Loucy (cell line): ENCODE measurements at regions not wholly inside any gene's neighbourhood (a gene's known extent, or its start where the extent isn't known, plus 50 kb on each side); places are given as distances from the start of the nearest gene placed in this dataset.

Experiments used
- H2AFZ ChIP-seq: fragments of 200-600 bp; sonication (generic); 2 replicates; pipeline ENCODE4 v1.6.0; 2016; ENCODE audit warnings: antibody characterized with exemption, mild to moderate bottlenecking, low read length, moderate library complexity
- H3F3A ChIP-seq: fragments of 200-600 bp; 2 replicates; pipeline ENCODE4 v1.6.0; 2016; ENCODE audit warnings: antibody characterized with exemption, low read depth, mild to moderate bottlenecking
- H3K27me3 ChIP-seq: fragments of 200-600 bp; sonication (generic); 2 replicates; pipeline ENCODE4 v1.6.1; 2014; ENCODE audit warnings: low read length, mild to moderate bottlenecking; ENCODE audit not compliant: insufficient read depth, poor library complexity, severe bottlenecking
- H3K36me3 ChIP-seq: fragments of 200-600 bp; sonication (generic); 2 replicates; pipeline ENCODE4 v1.6.1; 2016; ENCODE audit warnings: low read length; ENCODE audit not compliant: insufficient read depth
- H3K4me1 ChIP-seq: fragments of 200-600 bp; sonication (generic); 2 replicates; pipeline ENCODE4 v1.5.1; 2014; ENCODE audit warnings: low read length, mild to moderate bottlenecking; ENCODE audit not compliant: insufficient read depth, poor library complexity, severe bottlenecking
- H3K4me2 ChIP-seq: fragments of 200-600 bp; sonication (generic); 2 replicates; pipeline ENCODE4 v1.6.0; 2014; ENCODE audit warnings: antibody characterized with exemption, low read length, low read depth, mild to moderate bottlenecking; ENCODE audit not compliant: poor library complexity, severe bottlenecking
- H3K4me3 ChIP-seq: fragments of 200-600 bp; sonication (generic); 2 replicates; pipeline ENCODE4 v1.5.1; 2014; ENCODE audit warnings: low read length, mild to moderate bottlenecking, mixed read lengths; ENCODE audit not compliant: poor library complexity, severe bottlenecking
- H3K79me2 ChIP-seq: fragments of 200-600 bp; sonication (generic); 2 replicates; pipeline ENCODE4 v1.6.1; 2014; ENCODE audit warnings: low read length; ENCODE audit not compliant: insufficient read depth
- H3K9ac ChIP-seq: fragments of 200-600 bp; sonication (generic); 2 replicates; pipeline ENCODE4 v1.6.0; 2014; ENCODE audit warnings: mild to moderate bottlenecking, low read depth, low read length, moderate library complexity; ENCODE audit not compliant: poor library complexity, severe bottlenecking
- H3K9me2 ChIP-seq: fragments of 200-600 bp; sonication (generic); replicated peaks from 2 replicates; pipeline ENCODE4 v1.6.1; 2016; ENCODE audit warnings: low read depth, low read length, mixed read lengths
- H3K9me3 ChIP-seq: fragments of 200-600 bp; sonication (generic); 2 replicates; pipeline ENCODE4 v1.6.1; 2014; ENCODE audit warnings: mild to moderate bottlenecking, antibody characterized with exemption, low read length, low read depth; ENCODE audit not compliant: insufficient read depth
- H4K20me1 ChIP-seq: fragments of 200-600 bp; sonication (generic); 2 replicates; pipeline ENCODE4 v1.6.0; 2014; ENCODE audit warnings: antibody characterized with exemption, low read length, mild to moderate bottlenecking; ENCODE audit not compliant: insufficient read depth, poor library complexity, severe bottlenecking
- CTCF ChIP-seq: fragments of 200-600 bp; sonication (generic); conservative IDR thresholded peaks from 2 replicates; pipeline ENCODE4 v1.5.1; 2014; ENCODE audit warnings: mild to moderate bottlenecking, antibody characterized with exemption, low read length
- EZH2phosphoT487 ChIP-seq: fragments of 200-600 bp; IDR thresholded peaks from 2 replicates; pipeline ENCODE4 v1.6.1; 2018; ENCODE audit warnings: antibody characterized with exemption, mild to moderate bottlenecking, moderate library complexity, borderline replicate concordance

- Histone ChIP-seq H3K4me2 (no peak overlapping the region), H3K4me1 (no peaks in the 10 kb centered on the region), H3K79me2 (no peaks in the 10 kb centered on the region), H3K27me3 (no peaks in the 10 kb centered on the region), H2AFZ (no peak overlapping the region), H3F3A (no peaks in the 10 kb centered on the region), H3K9me2 (no peaks in the 10 kb centered on the region), H3K4me3 (no peak overlapping the region), H4K20me1 (no peaks in the 10 kb centered on the region), H3K9ac (no peak overlapping the region), H3K36me3 (no peaks in the 10 kb centered on the region), H3K9me3 (no peaks in the 10 kb centered on the region)
- TF ChIP-seq CTCF (no peak), EZH2phosphoT487 (no peak)
Measured at GRCh38 chr7:123346766-123347165, 147.0 kb upstream of the SLC13A1 start.

DNA sequence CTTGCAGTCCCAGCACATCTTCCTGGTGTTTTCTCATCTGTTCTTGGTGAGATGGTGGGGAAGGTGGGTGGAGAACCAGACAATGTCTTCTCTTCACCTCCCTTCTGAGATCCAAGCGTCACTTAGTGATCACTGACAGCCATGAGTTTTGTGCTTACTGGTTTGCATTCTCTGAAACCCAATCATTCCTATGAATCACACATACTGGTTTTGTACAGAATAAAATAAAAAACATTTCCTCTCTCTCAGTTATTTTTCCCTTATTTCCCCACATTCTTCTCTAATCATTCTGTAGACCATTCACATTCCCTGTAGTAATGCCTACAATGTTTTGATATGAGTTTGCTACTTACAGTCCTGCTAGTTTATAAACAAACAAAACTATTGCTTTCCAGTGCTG lies 143.8 kb upstream of the SLC13A1 start:
- Histone ChIP-seq H3K4me3 (no peak overlapping the region), H3K36me3 (no peaks in the 10 kb centered on the region), H3F3A (no peaks in the 10 kb centered on the region), H2AFZ (no peak overlapping the region), H3K79me2 (no peaks in the 10 kb centered on the region), H3K27me3 (no peaks in the 10 kb centered on the region), H4K20me1 (no peaks in the 10 kb centered on the region), H3K9me3 (no peaks in the 10 kb centered on the region), H3K9me2 (no peaks in the 10 kb centered on the region), H3K4me2 (no peak overlapping the region), H3K4me1 (no peaks in the 10 kb centered on the region), H3K9ac (no peak overlapping the region)
- TF ChIP-seq EZH2phosphoT487: no peak
- no peak for TF ChIP-seq CTCF

GRCh38 chr7:123341102-123341501 lies 141.3 kb upstream of the SLC13A1 start:
- H3K27me3 ChIP-seq: no peaks in the 10 kb centered on the region
- no peak overlapping the region for H3K4me3 ChIP-seq
- no peaks in the 10 kb centered on the region for H3K36me3 ChIP-seq
- no peak overlapping the region for H2AFZ ChIP-seq
- no peaks in the 10 kb centered on the region for H3K4me1 ChIP-seq
- no peaks in the 10 kb centered on the region for H4K20me1 ChIP-seq
- H3K9ac ChIP-seq: no peak overlapping the region
- no peaks in the 10 kb centered on the region for H3F3A ChIP-seq
- H3K9me2 ChIP-seq: no peaks in the 10 kb centered on the region
- H3K4me2 ChIP-seq: no peak overlapping the region
- TF ChIP-seq CTCF (no peak), EZH2phosphoT487 (no peak)
- no peaks in the 10 kb centered on the region for H3K9me3 ChIP-seq
- H3K79me2 ChIP-seq: no peaks in the 10 kb centered on the region
